ENCODE measurements at regions not wholly inside any gene's neighbourhood (a gene's known extent, or its start where the extent isn't known, plus 50 kb on each side); places are given as distances from the start of the nearest gene placed in this dataset.

GRCh38 chr15:36133742-36134141, 445.7 kb upstream of the CDIN1 start:
- H3K4me3 ChIP-seq = no peak overlapping the region
- H3K27me3 ChIP-seq = no peaks in the 10 kb centered on the region
- no peaks in the 10 kb centered on the region for H3K4me1 ChIP-seq
- no peak for DNase-seq (ENCODE audit: extremely low spot score in 2 of 2)
- TF ChIP-seq, protein P1, sequence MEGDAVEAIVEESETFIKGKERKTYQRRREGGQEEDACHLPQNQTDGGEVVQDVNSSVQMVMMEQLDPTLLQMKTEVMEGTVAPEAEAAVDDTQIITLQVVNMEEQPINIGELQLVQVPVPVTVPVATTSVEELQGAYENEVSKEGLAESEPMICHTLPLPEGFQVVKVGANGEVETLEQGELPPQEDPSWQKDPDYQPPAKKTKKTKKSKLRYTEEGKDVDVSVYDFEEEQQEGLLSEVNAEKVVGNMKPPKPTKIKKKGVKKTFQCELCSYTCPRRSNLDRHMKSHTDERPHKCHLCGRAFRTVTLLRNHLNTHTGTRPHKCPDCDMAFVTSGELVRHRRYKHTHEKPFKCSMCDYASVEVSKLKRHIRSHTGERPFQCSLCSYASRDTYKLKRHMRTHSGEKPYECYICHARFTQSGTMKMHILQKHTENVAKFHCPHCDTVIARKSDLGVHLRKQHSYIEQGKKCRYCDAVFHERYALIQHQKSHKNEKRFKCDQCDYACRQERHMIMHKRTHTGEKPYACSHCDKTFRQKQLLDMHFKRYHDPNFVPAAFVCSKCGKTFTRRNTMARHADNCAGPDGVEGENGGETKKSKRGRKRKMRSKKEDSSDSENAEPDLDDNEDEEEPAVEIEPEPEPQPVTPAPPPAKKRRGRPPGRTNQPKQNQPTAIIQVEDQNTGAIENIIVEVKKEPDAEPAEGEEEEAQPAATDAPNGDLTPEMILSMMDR (IDR thresholded peaks at IDR 0.05) = no peak
- TF ChIP-seq POLR2AphosphoS5 (IDR thresholded peaks at IDR 0.05; ENCODE audit: insufficient read depth in 1 of 2, low read depth in 1 of 2) (no peak), POLR2A (IDR thresholded peaks at IDR 0.05) (no peak)
- H3K9me3 ChIP-seq = no peaks in the 10 kb centered on the region
- intact Hi-C loops (cut with DNase I) = no loop called here
- H3K36me3 ChIP-seq = no peaks in the 10 kb centered on the region
- H3K27ac ChIP-seq = no peak overlapping the region

- DNase-seq (ENCODE audit: extremely low spot score in 2 of 2) = no peak
- Histone ChIP-seq H3K4me1 (no peaks in the 10 kb centered on the region), H3K27ac (no peak overlapping the region), H3K36me3 (no peaks in the 10 kb centered on the region), H3K4me3 (no peak overlapping the region), H3K27me3 (no peaks in the 10 kb centered on the region), H3K9me3 (no peaks in the 10 kb centered on the region)
- no peak for TF ChIP-seq POLR2AphosphoS5 (IDR thresholded peaks at IDR 0.05; ENCODE audit: insufficient read depth in 1 of 2, low read depth in 1 of 2)
- TF ChIP-seq POLR2A (IDR thresholded peaks at IDR 0.05) = no peak
- TF ChIP-seq, protein P1 (IDR thresholded peaks at IDR 0.05) = no peak
- intact Hi-C loops (cut with DNase I) = no loop called here
These were observed 443.4 kb upstream of the CDIN1 start for GRCh38 chr15:36136049-36136448.

GRCh38 chr15:36152936-36153335, 426.5 kb upstream of the CDIN1 start:
- Histone ChIP-seq H3K27ac (no peak overlapping the region), H3K4me1 (peaks cover 4% of the 10 kb centered on the region), H3K27me3 (no peaks in the 10 kb centered on the region), H3K4me3 (no peak overlapping the region), H3K9me3 (no peaks in the 10 kb centered on the region), H3K36me3 (no peaks in the 10 kb centered on the region)
- intact Hi-C loops (cut with DNase I) = no loop called here
- TF ChIP-seq POLR2A (IDR thresholded peaks at IDR 0.05) = no peak
- no peak for TF ChIP-seq POLR2AphosphoS5 (IDR thresholded peaks at IDR 0.05; ENCODE audit: insufficient read depth in 1 of 2, low read depth in 1 of 2)
- TF ChIP-seq, protein P1 (IDR thresholded peaks at IDR 0.05) = no peak
- DNase-seq (ENCODE audit: extremely low spot score in 2 of 2) = no peak

DNA sequence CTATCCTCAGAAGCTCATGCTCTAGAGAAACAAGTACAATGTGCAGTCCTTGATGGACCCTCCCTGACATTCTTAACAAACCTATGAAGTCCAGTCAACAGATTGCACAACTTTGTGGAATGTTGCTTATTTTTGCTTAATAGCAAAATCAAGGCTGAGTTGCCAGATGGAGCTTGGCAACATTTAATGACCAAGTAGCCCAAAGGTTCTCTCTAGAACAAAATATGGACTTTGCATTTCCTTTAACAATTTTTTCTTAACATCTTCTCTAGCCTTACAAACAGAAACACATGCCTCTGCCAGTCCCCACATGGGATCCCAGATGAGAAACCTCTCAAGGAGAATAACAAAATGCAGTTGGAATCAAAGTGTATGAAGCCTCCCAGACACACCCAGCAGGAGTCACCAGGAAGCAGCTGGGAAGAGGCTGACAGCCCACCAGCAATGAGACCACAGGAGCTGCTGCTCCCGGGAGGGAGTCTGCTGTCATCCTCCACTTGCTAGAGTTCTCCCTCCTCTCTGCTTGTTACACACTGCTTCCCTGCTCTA, 422.5 kb upstream of the CDIN1 start:
- no peak overlapping the region for H3K27ac ChIP-seq
- H3K27me3 ChIP-seq = no peaks in the 10 kb centered on the region
- intact Hi-C loops (cut with DNase I) = no loop called here
- no peak for DNase-seq (ENCODE audit: extremely low spot score in 2 of 2)
- H3K36me3 ChIP-seq = no peaks in the 10 kb centered on the region
- no peak for TF ChIP-seq POLR2AphosphoS5 (IDR thresholded peaks at IDR 0.05; ENCODE audit: insufficient read depth in 1 of 2, low read depth in 1 of 2)
- TF ChIP-seq, protein P1 (IDR thresholded peaks at IDR 0.05) = no peak
- TF ChIP-seq POLR2A (IDR thresholded peaks at IDR 0.05) = no peak
- H3K9me3 ChIP-seq = no peaks in the 10 kb centered on the region
- H3K4me1 ChIP-seq = peaks cover 11% of the 10 kb centered on the region
- H3K4me3 ChIP-seq = no peak overlapping the region

DNA sequence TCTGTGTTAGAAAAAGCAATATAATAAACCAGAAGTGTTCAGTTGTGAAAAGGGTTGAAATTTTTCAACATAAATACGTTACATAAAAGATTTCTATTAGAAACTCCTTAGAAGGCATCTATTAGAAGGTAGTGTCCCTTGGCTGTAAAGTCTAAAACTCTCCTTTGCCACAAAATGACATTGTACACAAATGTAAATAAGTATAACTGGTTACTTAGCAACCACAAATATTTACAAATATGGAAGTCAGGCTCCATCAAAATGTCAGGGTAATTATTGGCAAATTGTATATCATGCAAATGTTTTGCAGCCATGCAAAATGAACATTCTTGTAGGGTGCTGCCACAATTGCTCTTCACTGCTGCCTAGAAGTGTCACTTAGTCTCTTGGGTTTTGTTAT, 419.1 kb upstream of the CDIN1 start:
- DNase-seq (ENCODE audit: extremely low spot score in 2 of 2) = no peak
- H3K27ac ChIP-seq = no peak overlapping the region
- H3K4me1 ChIP-seq = peaks cover 11% of the 10 kb centered on the region
- no peaks in the 10 kb centered on the region for H3K27me3 ChIP-seq
- no peaks in the 10 kb centered on the region for H3K9me3 ChIP-seq
- intact Hi-C loops (cut with DNase I) = no loop called here
- TF ChIP-seq, protein P1 (IDR thresholded peaks at IDR 0.05) = no peak
- TF ChIP-seq POLR2A (IDR thresholded peaks at IDR 0.05) = no peak
- no peak for TF ChIP-seq POLR2AphosphoS5 (IDR thresholded peaks at IDR 0.05; ENCODE audit: insufficient read depth in 1 of 2, low read depth in 1 of 2)
- no peak overlapping the region for H3K4me3 ChIP-seq
- no peaks in the 10 kb centered on the region for H3K36me3 ChIP-seq

All from vagina (tissue), 2 donors.